ENCODE measurements at regions not wholly inside any gene's neighbourhood (a gene's known extent, or its start where the extent isn't known, plus 50 kb on each side); places are given as distances from the start of the nearest gene placed in this dataset.

DNA sequence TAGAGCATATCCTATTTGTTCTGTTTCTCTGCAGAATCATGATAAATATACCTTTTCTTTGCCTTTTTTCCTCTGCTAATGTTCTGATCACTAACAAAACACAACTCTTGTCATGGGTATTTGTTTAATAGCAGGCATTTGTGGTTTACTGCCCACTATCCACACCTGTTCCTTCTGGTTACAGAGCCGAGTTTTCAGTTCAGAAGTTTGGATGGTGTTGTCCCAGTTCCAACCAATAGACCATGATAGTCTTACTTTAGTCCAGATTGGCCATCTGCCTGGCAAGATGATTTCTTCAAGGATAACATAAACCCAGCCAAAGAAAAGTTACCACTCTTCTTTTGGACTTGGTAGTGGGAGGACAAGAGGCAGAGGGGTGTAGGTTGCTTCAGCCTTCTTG is 211.2 kb downstream of the TFAP2A start:
- Histone ChIP-seq H2BK5ac (ENCODE audit: low read depth, low read length, poor library complexity, severe bottlenecking) (no peak overlapping the region), H2AFZ (replicated peaks; ENCODE audit: low read length, poor library complexity) (no peak overlapping the region), H3K27me3 (ENCODE audit: control insufficient read depth, insufficient read depth, low read length) (no peaks in the 10 kb centered on the region), H3K4me1 (ENCODE audit: control insufficient read depth, insufficient read depth, low read length) (no peaks in the 10 kb centered on the region), H4K8ac (ENCODE audit: low read depth in 2 of 2, low read length in 2 of 2) (no peak overlapping the region), H3K79me1 (ENCODE audit: low read depth in 1 of 2, low read length in 2 of 2) (no peaks in the 10 kb centered on the region), H3K4ac (ENCODE audit: low read depth, low read length) (no peak overlapping the region), H3K56ac (ENCODE audit: extremely low read depth, insufficient read depth, low read length) (no peak overlapping the region), H3K9me1 (ENCODE audit: insufficient read depth, low read length) (no peaks in the 10 kb centered on the region), H3K4me2 (ENCODE audit: low read depth, low read length) (no peak overlapping the region), H3K18ac (ENCODE audit: low read depth, low read length) (no peak overlapping the region), H2BK20ac (ENCODE audit: low read depth, low read length) (no peak overlapping the region), H2AK9ac (replicated peaks; ENCODE audit: low read depth, low read length, poor library complexity) (no peak overlapping the region), H4K91ac (ENCODE audit: insufficient read depth, low read depth, low read length) (no peak overlapping the region), H4K5ac (ENCODE audit: low read depth, low read length) (no peak overlapping the region), H3K27ac (ENCODE audit: insufficient read depth, low read length) (no peak overlapping the region), H2BK120ac (ENCODE audit: low read depth, low read length) (no peak overlapping the region), H3K23ac (ENCODE audit: low read depth, low read length) (no peak overlapping the region), H4K20me1 (ENCODE audit: insufficient read depth, low read length) (no peaks in the 10 kb centered on the region), H3K9ac (ENCODE audit: low read depth, low read length) (no peak overlapping the region), H3K36me3 (ENCODE audit: control insufficient read depth, insufficient read depth, low read length) (no peaks in the 10 kb centered on the region), H3K9me3 (ENCODE audit: control insufficient read depth, insufficient read depth, low read length) (peaks cover 20% of the 10 kb centered on the region), H3K4me3 (ENCODE audit: insufficient read depth, low read depth, low read length) (no peak overlapping the region), H2AK5ac (ENCODE audit: low read depth, low read length) (no peak overlapping the region), H3K14ac (replicated peaks; ENCODE audit: low read depth, low read length) (no peak overlapping the region), H2BK15ac (ENCODE audit: low read depth, low read length) (no peak overlapping the region)
- no CpG with 5 or more reads among the region's 1 CpG for WGBS, 2 experiments (ENCODE audit: extremely low coverage in 2 of 2, insufficient read length in 1 of 2)
- CTCF ChIA-PET = no interaction called here
- intact Hi-C loops (cut with micrococcal nuclease) (no loop called here), in situ Hi-C loops (cut with MboI; ENCODE audit: low sequenced_read_pairs) (no loop called here), dilution Hi-C loops (cut with HindIII; ENCODE audit: low sequenced_read_pairs, unreplicated experiment) (no loop called here)
- BruUV-seq (replicated peaks) = no TSS peak
- DNase-seq (no peak), ATAC-seq (ENCODE audit: low read depth) (no peak)
- POLR2A ChIA-PET (ENCODE audit: unreplicated experiment) = no interaction called here
- no peak for TF ChIP-seq FOS (IDR thresholded peaks at IDR 0.05; ENCODE audit: low read depth, low read length)
- no peak for TF ChIP-seq CHD1 (IDR thresholded peaks at IDR 0.05; ENCODE audit: low read depth, low read length)
- no peak for TF ChIP-seq MAZ (IDR thresholded peaks at IDR 0.05; ENCODE audit: borderline replicate concordance, low read depth, low read length)
- TF ChIP-seq RCOR1 (IDR thresholded peaks at IDR 0.05; ENCODE audit: insufficient replicate concordance, low read length) = no peak
- TF ChIP-seq CEBPB (IDR thresholded peaks at IDR 0.05; ENCODE audit: low read depth, low read length) = no peak
- no peak for TF ChIP-seq MXI1 (IDR thresholded peaks at IDR 0.05; ENCODE audit: borderline replicate concordance, low read depth, low read length)
- TF ChIP-seq MAFK (IDR thresholded peaks at IDR 0.05; ENCODE audit: low read depth, low read length) = no peak
- no peak for TF ChIP-seq POLR2A (IDR thresholded peaks at IDR 0.05; ENCODE audit: low read depth, low read length)
- TF ChIP-seq, protein P1, sequence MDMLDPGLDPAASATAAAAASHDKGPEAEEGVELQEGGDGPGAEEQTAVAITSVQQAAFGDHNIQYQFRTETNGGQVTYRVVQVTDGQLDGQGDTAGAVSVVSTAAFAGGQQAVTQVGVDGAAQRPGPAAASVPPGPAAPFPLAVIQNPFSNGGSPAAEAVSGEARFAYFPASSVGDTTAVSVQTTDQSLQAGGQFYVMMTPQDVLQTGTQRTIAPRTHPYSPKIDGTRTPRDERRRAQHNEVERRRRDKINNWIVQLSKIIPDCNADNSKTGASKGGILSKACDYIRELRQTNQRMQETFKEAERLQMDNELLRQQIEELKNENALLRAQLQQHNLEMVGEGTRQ (IDR thresholded peaks at IDR 0.05; ENCODE audit: low read depth, low read length) = no peak
- TF ChIP-seq BHLHE40 (IDR thresholded peaks at IDR 0.05; ENCODE audit: low read depth, low read length) = no peak
- TF ChIP-seq SMC3 (IDR thresholded peaks at IDR 0.05; ENCODE audit: low read depth, low read length) = no peak
- no peak for TF ChIP-seq NFE2L2 (IDR thresholded peaks at IDR 0.05; ENCODE audit: low read depth, low read length)
- no peak for TF ChIP-seq RFX5 (IDR thresholded peaks at IDR 0.05; ENCODE audit: low read depth, low read length)
- TF ChIP-seq RAD21 (IDR thresholded peaks at IDR 0.05; ENCODE audit: low read length) = no peak
- TF ChIP-seq, protein P2, sequence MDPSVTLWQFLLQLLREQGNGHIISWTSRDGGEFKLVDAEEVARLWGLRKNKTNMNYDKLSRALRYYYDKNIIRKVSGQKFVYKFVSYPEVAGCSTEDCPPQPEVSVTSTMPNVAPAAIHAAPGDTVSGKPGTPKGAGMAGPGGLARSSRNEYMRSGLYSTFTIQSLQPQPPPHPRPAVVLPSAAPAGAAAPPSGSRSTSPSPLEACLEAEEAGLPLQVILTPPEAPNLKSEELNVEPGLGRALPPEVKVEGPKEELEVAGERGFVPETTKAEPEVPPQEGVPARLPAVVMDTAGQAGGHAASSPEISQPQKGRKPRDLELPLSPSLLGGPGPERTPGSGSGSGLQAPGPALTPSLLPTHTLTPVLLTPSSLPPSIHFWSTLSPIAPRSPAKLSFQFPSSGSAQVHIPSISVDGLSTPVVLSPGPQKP (IDR thresholded peaks at IDR 0.05; ENCODE audit: borderline replicate concordance, low read depth, low read length) = no peak
- TF ChIP-seq, protein P3, sequence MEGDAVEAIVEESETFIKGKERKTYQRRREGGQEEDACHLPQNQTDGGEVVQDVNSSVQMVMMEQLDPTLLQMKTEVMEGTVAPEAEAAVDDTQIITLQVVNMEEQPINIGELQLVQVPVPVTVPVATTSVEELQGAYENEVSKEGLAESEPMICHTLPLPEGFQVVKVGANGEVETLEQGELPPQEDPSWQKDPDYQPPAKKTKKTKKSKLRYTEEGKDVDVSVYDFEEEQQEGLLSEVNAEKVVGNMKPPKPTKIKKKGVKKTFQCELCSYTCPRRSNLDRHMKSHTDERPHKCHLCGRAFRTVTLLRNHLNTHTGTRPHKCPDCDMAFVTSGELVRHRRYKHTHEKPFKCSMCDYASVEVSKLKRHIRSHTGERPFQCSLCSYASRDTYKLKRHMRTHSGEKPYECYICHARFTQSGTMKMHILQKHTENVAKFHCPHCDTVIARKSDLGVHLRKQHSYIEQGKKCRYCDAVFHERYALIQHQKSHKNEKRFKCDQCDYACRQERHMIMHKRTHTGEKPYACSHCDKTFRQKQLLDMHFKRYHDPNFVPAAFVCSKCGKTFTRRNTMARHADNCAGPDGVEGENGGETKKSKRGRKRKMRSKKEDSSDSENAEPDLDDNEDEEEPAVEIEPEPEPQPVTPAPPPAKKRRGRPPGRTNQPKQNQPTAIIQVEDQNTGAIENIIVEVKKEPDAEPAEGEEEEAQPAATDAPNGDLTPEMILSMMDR (conservative IDR thresholded peaks at IDR 0.05; ENCODE audit: low read depth, low read length) = no peak
